CD4-positive, alpha-beta T cell treated with Interleukin-15 for 1 hour (primary cell): ENCODE measurements at regions not wholly inside any gene's neighbourhood (a gene's known extent, or its start where the extent isn't known, plus 50 kb on each side); places are given as distances from the start of the nearest gene placed in this dataset.
"Not testable (repeated sequence)": the region's sequence is repeated elsewhere in the genome, so short reads cannot be mapped to it uniquely, and the experiment has no call there.

Experiments used
- DNase-seq: peaks from one replicate; pipeline ENCODE4 v3.0.0-alpha.2; 2020

GRCh38 chr9:90981726-90982125 is 180.1 kb downstream of the SYK start:
- no peak for DNase-seq

- DNase-seq, result no peak
These were observed 181.8 kb downstream of the SYK start for GRCh38 chr9:90983394-90983793.

GRCh38 chr9:90985631-90986030 is 184.0 kb downstream of the SYK start:
- no peak for DNase-seq

GRCh38 chr9:90986161-90986560 is 184.5 kb downstream of the SYK start:
- DNase-seq, result no peak

- DNase-seq, result no peak
These were observed 185.9 kb downstream of the SYK start for GRCh38 chr9:90987566-90987965.

DNA sequence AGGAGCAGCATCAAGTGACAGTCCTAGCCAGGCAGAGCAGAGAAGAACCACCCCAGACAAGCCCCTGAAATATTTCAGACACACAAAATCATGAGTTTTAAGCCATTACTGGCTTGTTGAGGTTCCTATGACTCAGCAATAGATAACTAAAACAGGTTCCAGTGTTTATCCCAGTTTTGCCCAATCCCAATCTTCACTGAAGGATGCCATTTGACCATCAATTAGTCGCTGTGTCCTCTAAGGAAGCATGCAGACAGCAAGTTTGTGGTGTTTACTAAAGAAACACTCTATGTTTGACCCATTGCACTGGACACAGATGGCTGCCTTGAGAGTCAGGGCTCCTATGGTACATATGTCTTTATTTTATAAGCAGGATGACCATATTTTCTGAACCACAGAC is 186.7 kb downstream of the SYK start:
- DNase-seq, result no peak

DNA sequence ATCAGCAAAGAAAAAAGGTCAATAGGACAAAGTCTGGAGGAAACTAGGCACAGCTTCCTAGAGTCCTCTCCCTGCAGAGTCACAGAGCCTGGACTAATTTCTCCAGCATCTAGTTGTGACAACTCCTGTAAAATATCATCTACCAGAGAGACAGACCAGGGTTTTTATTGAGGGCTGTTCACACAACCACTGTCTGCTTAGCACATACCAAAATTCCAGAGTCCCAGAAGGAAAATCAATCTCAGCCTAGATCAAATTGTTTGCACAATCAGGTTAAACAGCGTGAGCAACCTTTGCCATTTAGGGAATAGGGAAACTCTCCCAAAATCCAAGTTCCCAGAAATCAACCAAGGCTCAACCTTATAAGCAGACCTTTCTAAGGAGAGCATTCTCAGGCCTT is 190.3 kb downstream of the SYK start:
- DNase-seq, result no peak

GRCh38 chr9:90995516-90995915 is 193.9 kb downstream of the SYK start:
- DNase-seq, result no peak

DNA sequence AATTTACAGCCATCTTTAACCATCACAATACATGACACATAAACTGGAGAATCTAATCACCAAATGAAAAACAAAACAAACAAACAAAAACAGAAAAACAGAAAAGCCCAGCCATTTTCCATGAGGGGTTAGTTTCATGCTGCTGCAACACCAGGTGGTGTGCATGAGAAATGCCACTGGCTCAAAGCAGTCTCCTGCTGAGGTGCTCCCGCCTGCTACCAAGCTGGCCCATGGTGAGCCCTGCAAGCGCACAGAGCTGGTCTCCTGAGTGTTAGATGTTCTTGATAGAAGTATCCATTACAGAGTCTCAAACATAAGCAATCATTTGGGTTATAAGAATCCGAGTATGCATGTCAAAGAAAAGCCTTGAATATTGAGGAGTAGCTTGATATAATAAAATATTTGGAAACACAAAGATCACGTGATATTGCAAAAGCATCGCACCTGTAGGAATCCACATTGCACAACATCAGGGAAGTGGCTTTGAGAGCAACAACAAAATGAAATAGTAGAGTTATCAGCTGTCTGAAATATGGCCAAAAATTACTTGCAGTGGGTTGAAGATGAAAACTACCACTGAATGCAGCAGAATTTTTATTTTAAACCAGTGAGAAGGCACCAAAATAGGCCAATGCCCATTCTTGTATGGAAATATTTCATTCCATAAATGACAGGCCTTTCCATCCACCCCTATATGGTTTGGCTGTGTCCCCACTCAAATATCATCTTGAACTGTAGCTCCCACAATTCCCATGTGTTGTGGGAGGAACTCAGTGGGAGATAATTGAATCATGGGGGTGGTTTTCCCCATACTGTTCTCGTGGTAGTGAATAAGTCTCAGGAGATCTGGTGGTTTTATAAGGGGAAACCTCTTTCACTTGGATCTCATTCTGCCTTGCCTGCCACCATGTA is 194.8 kb downstream of the SYK start:
- DNase-seq, result no peak

DNA sequence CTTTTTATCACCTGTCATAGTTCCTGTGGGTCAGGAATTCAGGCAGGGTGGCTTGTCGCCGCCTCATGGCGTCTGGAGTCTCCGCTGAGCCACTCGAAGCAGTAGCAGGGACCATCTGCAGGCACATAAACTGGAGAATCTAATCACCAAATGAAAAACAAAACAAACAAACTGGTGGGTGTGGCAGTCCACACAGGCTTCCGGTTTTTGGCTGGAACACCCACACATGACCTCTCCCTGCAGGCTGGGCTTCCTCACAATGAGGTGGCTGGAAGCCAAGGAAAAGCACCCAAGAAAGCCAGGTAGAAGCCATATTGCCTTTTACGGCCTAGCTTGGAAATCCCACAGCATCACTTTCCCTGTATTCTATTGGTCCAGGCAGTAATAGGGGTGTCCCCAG is 197.0 kb downstream of the SYK start:
- DNase-seq, result no peak

DNA sequence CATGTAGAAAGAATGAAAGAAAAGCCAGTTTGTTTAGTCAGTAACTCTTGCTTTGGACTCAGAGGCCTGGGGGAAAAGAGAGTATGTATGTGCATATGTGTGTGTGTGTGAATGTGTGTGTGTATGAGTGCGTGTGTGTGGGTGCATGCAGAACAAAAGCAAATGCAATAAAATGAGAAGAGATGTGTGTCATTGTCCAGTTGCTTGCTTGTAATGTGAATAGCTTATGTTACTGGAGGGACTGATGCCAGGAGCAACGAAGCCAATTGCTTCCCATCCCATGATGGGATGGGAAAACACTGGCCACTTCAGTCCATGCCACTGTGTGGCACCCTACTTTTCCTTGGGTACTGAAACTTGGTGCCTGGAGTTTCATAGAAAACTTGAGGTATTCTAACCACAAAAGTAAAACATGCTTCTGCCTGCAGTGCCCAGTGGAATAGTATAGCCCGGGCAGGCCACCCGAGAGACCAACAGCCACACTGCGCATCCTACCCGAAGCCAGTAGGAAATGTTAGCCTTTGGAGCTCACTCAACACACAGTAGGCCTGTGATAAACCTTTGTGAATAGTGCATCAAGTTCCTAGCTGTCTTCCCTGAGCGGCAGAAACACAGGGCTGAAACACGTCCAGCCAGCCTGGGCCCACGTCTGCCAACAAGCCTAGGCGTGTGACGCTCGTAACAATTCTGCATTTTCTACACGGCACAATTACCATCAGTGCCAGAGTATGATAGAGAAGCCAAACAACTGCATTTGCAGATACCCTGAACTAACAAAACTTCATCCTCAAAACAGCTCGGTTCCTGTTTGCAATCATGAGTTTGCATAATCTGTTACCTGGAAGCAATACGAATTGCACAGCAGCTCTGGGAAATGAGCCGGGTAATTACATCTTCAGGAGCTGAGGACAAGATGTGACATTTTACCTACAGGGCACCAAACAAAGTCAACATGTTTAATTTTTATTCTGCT is 198.1 kb downstream of the SYK start:
- no peak for DNase-seq

- no peak for DNase-seq
These were observed 199.6 kb downstream of the SYK start for GRCh38 chr9:91001146-91001611.

DNA sequence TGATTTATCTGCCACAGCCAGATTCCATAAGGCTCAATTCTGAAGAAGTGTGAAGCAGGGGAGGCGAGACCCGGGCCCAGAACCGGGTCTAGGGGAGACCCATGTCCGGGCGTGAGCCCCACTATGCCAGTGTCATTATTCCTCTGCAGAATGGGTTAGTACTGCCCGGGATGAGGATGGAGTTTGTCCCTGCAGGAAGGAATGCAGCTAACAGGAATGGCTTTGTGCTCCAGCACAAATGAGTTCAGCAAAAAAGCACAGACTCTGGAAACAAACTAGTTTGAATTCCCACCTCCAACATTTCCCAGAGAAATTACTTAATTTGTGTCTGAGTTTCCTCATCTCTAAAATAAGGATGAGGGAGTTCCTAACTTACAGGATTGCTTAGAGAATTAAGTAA is 202.9 kb downstream of the SYK start:
- DNase-seq, result no peak

DNA sequence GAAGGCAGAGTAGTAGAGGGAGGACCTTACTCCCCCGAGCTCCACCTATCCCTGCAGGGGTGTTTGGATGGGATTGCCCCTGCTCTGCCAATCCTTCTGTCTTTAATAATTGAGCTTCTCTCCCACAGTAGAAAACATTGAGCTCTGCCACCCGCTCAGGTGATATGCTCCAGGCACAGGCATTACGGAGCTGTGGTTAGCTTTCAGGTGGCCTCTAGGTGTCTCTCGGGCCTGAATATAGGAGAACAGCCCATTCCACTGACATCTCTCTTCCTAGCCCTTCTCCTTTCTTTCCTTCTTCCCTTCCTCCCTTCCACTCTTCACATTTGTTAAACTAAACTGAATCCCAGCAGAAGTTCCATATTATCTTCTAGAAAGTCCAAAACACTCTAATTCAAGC is 203.4 kb downstream of the SYK start:
- DNase-seq, result no peak

DNA sequence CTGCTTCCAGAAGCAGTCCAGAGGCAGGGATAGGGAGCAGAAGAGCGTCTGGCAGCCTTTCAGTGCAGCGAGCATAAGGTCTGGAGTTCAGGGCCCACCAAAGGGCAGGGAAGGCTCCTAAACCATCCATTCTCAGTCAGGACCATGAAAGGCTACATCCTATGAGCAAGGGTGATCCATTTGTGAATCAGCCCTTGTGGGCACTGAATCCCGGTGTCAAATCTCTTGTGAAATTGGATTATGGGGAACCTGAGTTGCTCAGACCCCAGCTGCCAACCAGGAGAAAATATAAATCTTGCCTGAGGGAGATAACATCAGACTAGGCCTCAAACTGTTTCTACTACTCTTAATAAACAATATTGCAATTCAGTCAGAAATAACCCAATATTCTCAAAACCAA is 204.4 kb downstream of the SYK start:
- DNase-seq, result no peak

GRCh38 chr9:91008568-91008967 is 206.9 kb downstream of the SYK start:
- DNase-seq, result no peak

- DNase-seq, result no peak
These were observed 210.3 kb downstream of the SYK start for GRCh38 chr9:91011891-91012290.

- no peak for DNase-seq
These were observed 211.6 kb downstream of the SYK start for GRCh38 chr9:91012933-91013841.

DNA sequence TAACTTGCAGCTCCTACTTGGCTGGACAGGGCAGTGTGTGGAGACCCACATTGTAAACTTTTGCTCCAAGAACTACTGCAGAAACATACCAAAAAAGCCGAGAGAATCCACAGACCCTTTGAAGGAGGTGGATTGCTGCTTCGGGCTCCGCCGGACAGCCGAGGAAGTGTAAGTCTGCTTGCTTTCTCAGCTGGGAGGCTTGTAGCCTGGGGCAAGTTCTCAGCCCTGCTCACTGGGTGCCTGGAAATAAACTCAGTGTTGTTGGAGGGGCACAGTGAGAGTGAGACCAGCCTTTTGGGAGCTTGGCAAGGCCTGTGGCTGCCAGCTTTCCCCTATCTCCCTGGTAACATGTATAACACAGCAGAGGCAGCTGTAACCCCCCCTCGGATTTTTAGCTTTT is 215.6 kb downstream of the SYK start:
- no peak for DNase-seq

DNA sequence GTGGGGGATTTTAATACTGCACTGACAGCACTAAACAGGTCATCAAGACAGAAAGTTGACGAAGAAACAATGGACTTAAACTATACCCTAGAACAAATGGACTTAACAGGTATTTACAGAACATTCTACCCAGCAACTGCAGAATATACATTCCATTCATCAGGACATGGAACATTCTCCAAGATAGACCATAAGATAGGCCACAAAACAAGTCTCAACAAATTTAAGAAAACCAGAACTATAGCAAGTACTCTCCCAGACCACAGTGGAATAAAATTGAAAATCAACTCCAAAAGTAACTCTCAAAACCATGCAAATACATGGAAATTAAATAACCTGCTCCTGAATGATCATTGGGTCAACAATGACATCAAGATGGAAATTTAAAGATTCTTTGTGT is 218.3 kb downstream of the SYK start:
- DNase-seq, result not testable (repeated sequence)

- not testable (repeated sequence) for DNase-seq
These were observed 220.0 kb downstream of the SYK start for GRCh38 chr9:91021656-91022055.

GRCh38 chr9:91023741-91024140 is 222.1 kb downstream of the SYK start:
- no peak for DNase-seq

- no peak for DNase-seq
These were observed 223.2 kb downstream of the SYK start for GRCh38 chr9:91024841-91025240.
